ENCODE measurements at regions not wholly inside any gene's neighbourhood (a gene's known extent, or its start where the extent isn't known, plus 50 kb on each side); places are given as distances from the start of the nearest gene placed in this dataset.

DNA sequence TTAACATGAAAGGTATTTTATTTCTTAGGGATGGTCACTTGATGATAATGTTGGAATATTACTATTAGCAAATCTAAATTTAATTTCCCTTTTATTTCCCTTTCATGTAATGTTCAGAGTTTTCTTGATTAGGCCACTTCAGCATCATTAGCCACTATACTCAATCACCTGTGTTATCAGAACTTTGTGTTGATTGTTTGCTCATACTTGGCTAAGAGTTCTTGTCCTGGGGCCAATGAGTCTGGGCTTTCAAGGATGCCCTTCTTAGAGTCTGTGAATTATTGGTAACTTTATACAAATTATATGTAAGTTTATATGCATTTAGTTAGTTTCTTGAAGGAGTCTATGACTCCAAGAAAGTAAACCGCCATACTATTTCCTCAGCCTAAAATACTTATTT, 408.0 kb upstream of the DDX18 start:
- no peaks in the 10 kb centered on the region for H3K27me3 ChIP-seq (replicated peaks in 1 of 4; ENCODE audit: control insufficient read depth in 3 of 4, extremely low read depth in 1 of 4, insufficient read depth in 3 of 4, low read length in 3 of 4)
- no peaks in the 10 kb centered on the region for H3K79me2 ChIP-seq (ENCODE audit: control insufficient read depth in 1 of 2, insufficient read depth in 2 of 2, low read length in 2 of 2)
- H2AFZ ChIP-seq (ENCODE audit: low read length), result no peak overlapping the region
- no peak overlapping the region for H4K8ac ChIP-seq (ENCODE audit: extremely low read depth, insufficient read depth, low read length)
- no peak overlapping the region for H3K4me2 ChIP-seq (ENCODE audit: insufficient read depth in 1 of 2, low read depth in 2 of 2, low read length in 2 of 2)
- H3K4me1 ChIP-seq (replicated peaks in 1 of 4; ENCODE audit: control insufficient read depth in 3 of 4, insufficient read depth in 4 of 4, low read length in 3 of 4), result no peaks in the 10 kb centered on the region
- no peak overlapping the region for H3K4ac ChIP-seq (replicated peaks; ENCODE audit: insufficient read length, low read depth, low read length)
- no peak overlapping the region for H2BK5ac ChIP-seq (ENCODE audit: low read depth, low read length)
- no peak for FAIRE-seq
- H3K56ac ChIP-seq (replicated peaks; ENCODE audit: insufficient read length, low read depth, low read length), result no peak overlapping the region
- no peaks in the 10 kb centered on the region for H3K36me3 ChIP-seq (ENCODE audit: control insufficient read depth in 2 of 4, insufficient read depth in 4 of 4, low read length in 3 of 4)
- ChIA-PET POLR2A (ENCODE audit: partially characterized antibody) (interaction anchor here (0.6 kb wide), 1 partner anchor 31 kb away, joined by 5 read pairs; no protein-coding TSS in a partner anchor), CTCF (ENCODE audit: partially characterized antibody) (no interaction called here)
- TF ChIP-seq, protein P1, sequence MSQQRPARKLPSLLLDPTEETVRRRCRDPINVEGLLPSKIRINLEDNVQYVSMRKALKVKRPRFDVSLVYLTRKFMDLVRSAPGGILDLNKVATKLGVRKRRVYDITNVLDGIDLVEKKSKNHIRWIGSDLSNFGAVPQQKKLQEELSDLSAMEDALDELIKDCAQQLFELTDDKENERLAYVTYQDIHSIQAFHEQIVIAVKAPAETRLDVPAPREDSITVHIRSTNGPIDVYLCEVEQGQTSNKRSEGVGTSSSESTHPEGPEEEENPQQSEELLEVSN (IDR thresholded peaks at IDR 0.05), result no peak
- TF ChIP-seq SIN3A (conservative IDR thresholded peaks at IDR 0.05 in 1 of 2, IDR thresholded peaks at IDR 0.05 in 1 of 2; ENCODE audit: low read depth in 1 of 2, low read length in 2 of 2) (no peak), TBP (IDR thresholded peaks at IDR 0.05; ENCODE audit: low read depth, low read length) (no peak), SP4 (IDR thresholded peaks at IDR 0.05; ENCODE audit: low read length) (no peak), MAFK (IDR thresholded peaks at IDR 0.05; ENCODE audit: low read depth, low read length) (no peak), TEAD4 (IDR thresholded peaks at IDR 0.05; ENCODE audit: low read depth, low read length) (no peak), CBX8 (IDR thresholded peaks at IDR 0.05; ENCODE audit: borderline replicate concordance, low read depth, low read length) (no peak), KDM5A (IDR thresholded peaks at IDR 0.05; ENCODE audit: low read length) (no peak), CHD1 (IDR thresholded peaks at IDR 0.05; ENCODE audit: low read depth, low read length) (no peak), SUZ12 (IDR thresholded peaks at IDR 0.05; ENCODE audit: low read length) (no peak), SIX5 (IDR thresholded peaks at IDR 0.05; ENCODE audit: low read depth, low read length) (no peak)
- TF ChIP-seq, protein P2, sequence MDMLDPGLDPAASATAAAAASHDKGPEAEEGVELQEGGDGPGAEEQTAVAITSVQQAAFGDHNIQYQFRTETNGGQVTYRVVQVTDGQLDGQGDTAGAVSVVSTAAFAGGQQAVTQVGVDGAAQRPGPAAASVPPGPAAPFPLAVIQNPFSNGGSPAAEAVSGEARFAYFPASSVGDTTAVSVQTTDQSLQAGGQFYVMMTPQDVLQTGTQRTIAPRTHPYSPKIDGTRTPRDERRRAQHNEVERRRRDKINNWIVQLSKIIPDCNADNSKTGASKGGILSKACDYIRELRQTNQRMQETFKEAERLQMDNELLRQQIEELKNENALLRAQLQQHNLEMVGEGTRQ (IDR thresholded peaks at IDR 0.05; ENCODE audit: low read length), result no peak
- no peak overlapping the region for H2BK15ac ChIP-seq (ENCODE audit: low read length)
- no peaks in the 10 kb centered on the region for H3K79me1 ChIP-seq (ENCODE audit: low read depth, low read length)
- no peak overlapping the region for H3K18ac ChIP-seq (ENCODE audit: extremely low read depth, low read length)
- no peak overlapping the region for H2BK12ac ChIP-seq (ENCODE audit: low read depth, low read length)
- H3K4me3 ChIP-seq (ENCODE audit: extremely low read depth in 1 of 4, insufficient read depth in 2 of 4, low read depth in 3 of 4, low read length in 4 of 4), result no peak overlapping the region
- no peak overlapping the region for H3K9ac ChIP-seq (replicated peaks in 1 of 4; ENCODE audit: extremely low read depth in 1 of 4, low read depth in 3 of 4, low read length in 3 of 4)
- H3K23me2 ChIP-seq (ENCODE audit: low read depth, low read length), result no peaks in the 10 kb centered on the region
- H3K9me3 ChIP-seq (ENCODE audit: insufficient read depth in 2 of 2, low read depth in 1 of 2, low read length in 1 of 2), result no peaks in the 10 kb centered on the region
- no peak overlapping the region for H3K14ac ChIP-seq (ENCODE audit: insufficient read length)
- H2AK5ac ChIP-seq (ENCODE audit: low read depth, low read length), result no peak overlapping the region
- no peak overlapping the region for H2BK120ac ChIP-seq (replicated peaks; ENCODE audit: low read depth, low read length)
- no peak overlapping the region for H3K23ac ChIP-seq (ENCODE audit: insufficient read length)
- no peaks in the 10 kb centered on the region for H4K20me1 ChIP-seq (replicated peaks in 1 of 2; ENCODE audit: control insufficient read depth in 1 of 2, insufficient read depth in 2 of 2, low read length in 2 of 2)
- H4K91ac ChIP-seq (replicated peaks; ENCODE audit: insufficient read length, low read length), result no peak overlapping the region
- no peak overlapping the region for H3K27ac ChIP-seq (ENCODE audit: low read depth, low read length)
- no peak overlapping the region for H2BK20ac ChIP-seq (ENCODE audit: low read length)
- DNase-seq (ENCODE audit: low read depth in 1 of 2, low spot score in 2 of 2), result no peak
- 92% methylated on average over 1 of the region's 1 CpG; no CpG with 5 or more reads in 1 of the 2 experiments for WGBS, 2 experiments (ENCODE audit: extremely low coverage in 1 of 2, insufficient coverage in 1 of 2, insufficient read length in 1 of 2, insufficient replicate concordance in 2 of 2, low coverage in 1 of 2, low lambda C conversion rate in 2 of 2, missing lambda C conversion rate in 1 of 2)
- no peak overlapping the region for H4K5ac ChIP-seq (ENCODE audit: insufficient read length, low read depth, low read length)
